Neural progenitor cell (in vitro differentiated cells): ENCODE measurements at regions not wholly inside any gene's neighbourhood (a gene's known extent, or its start where the extent isn't known, plus 50 kb on each side); places are given as distances from the start of the nearest gene placed in this dataset.

Source experiments
- CTCF ChIP-seq: fragments of 200-600 bp; sonication (generic); IDR thresholded peaks from 2 replicates; pipeline ENCODE4 v1.5.1; 2017; ENCODE audit warnings: antibody characterized with exemption, mild to moderate bottlenecking
- EZH2 ChIP-seq: fragments of 200-600 bp; sonication (generic); IDR thresholded peaks from 2 replicates; pipeline ENCODE4 v1.6.1; 2017; ENCODE audit warnings: antibody characterized with exemption, mild to moderate bottlenecking, moderate library complexity

DNA sequence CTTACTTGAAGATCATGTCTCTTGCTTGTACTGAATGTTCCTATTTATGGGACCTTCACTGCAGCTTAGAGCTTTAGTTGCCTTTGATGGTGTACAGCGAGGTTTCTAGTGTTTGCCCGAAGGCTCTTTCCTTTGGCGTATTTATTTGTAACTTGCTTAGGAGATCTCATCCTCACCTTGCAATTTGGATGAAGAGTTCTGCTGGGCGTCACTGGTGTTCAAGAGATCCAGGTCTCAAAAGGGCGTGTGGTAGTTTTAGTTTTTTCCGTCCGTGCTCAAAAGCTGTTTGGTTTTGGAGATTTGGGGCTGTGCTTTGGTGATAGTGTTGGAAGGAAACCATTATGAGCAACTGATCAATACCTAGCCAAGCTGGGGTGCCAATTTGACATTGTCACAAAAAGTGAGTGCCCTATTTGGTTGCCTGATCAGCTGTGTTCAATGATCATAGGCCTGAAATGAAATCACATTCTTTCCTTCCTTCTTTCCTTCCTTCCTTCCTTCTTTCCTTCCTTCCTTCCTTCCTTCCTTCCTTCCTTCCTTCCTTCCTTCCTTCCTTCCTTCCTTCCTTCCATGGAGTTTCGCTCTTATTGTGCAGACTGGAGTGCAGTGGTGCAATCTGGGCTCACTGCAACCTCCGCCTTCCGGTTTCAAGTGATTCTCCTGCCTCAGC, 69.7 kb upstream of the GRAMD1B start:
- TF ChIP-seq CTCF (no peak), EZH2 (no peak)
